Thoracic aorta (tissue), 2 donors: ENCODE measurements at regions not wholly inside any gene's neighbourhood (a gene's known extent, or its start where the extent isn't known, plus 50 kb on each side); places are given as distances from the start of the nearest gene placed in this dataset.

Experiments used
- ATAC-seq: fragments of 150-250 bp; one replicate; pipeline ENCODE4 v1.8.0; 2017; ENCODE audit warnings: low read depth; ENCODE audit not compliant: insufficient number of reproducible peaks, low FRiP score
- DNase-seq: peaks from one replicate; pipeline ENCODE4 v3.0.0-alpha.2; 2020; ENCODE audit warnings: low spot score
- H3K27ac ChIP-seq, 2 donors: fragments of 200-600 bp; sonication (generic); 1 replicate in 1 of 2; 2 replicates in 1 of 2; pipeline ENCODE4 v1.5.1; 2016; ENCODE audit warnings: mild to moderate bottlenecking in 2 of 2, moderate library complexity in 2 of 2
- H3K27me3 ChIP-seq: fragments of 200-600 bp; sonication (generic); replicated peaks from 2 replicates; pipeline ENCODE4 v1.6.0; 2016; ENCODE audit warnings: mild to moderate bottlenecking; ENCODE audit not compliant: insufficient read depth
- H3K36me3 ChIP-seq: fragments of 200-600 bp; sonication (generic); one replicate; pipeline ENCODE4 v1.5.1; 2016
- H3K4me1 ChIP-seq, 2 donors: fragments of 200-600 bp; sonication (generic); 1 replicate in 1 of 2; 2 replicates in 1 of 2; pipeline versions ENCODE4 v1.5.1 to v1.6.0; 2016; ENCODE audit warnings: low read depth in 2 of 2, mild to moderate bottlenecking in 1 of 2; ENCODE audit not compliant: control insufficient read depth in 1 of 2
- H3K4me3 ChIP-seq: fragments of 200-600 bp; sonication (generic); 2 replicates; pipeline ENCODE4 v1.5.1; 2016; ENCODE audit warnings: mild to moderate bottlenecking
- H3K9me3 ChIP-seq: fragments of 200-600 bp; sonication (generic); 2 replicates; pipeline ENCODE4 v1.5.1; 2016
- CTCF ChIP-seq: fragments of 200-600 bp; sonication (generic); IDR thresholded peaks from one replicate; pipeline ENCODE4 v1.5.1; 2019; ENCODE audit warnings: antibody characterized with exemption

DNA sequence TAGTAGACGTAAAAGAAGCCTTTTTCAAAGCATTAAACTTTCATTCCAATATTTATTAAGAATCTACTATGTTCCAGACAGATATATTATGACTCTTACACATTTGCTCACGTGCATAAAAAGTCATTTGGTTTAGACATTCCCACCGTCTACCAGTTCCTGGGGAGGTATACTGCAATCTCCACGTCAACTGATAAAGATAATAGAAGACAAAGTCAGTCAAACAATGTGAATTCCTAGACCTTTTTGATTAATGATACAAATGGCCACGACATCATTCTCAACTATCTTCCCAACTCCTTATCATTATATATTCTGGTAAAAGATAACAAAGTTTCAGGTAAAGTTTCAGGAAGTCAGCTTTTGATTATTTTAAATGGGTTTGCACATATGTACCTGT lies 69.0 kb downstream of the SIPA1L2 start:
- DNase-seq = no peak
- TF ChIP-seq CTCF = no peak
- Histone ChIP-seq H3K27ac (no peak overlapping the region), H3K4me1 (peaks cover 0 to 7% of the 10 kb centered on the region in 2 donors), H3K36me3 (no peaks in the 10 kb centered on the region), H3K27me3 (no peaks in the 10 kb centered on the region), H3K4me3 (no peak overlapping the region), H3K9me3 (no peaks in the 10 kb centered on the region)
- ATAC-seq = no peak

GRCh38 chr1:232558954-232559353 lies 71.0 kb downstream of the SIPA1L2 start:
- H3K9me3 ChIP-seq = no peaks in the 10 kb centered on the region
- no peak overlapping the region for H3K4me3 ChIP-seq
- H3K27ac ChIP-seq = no peak overlapping the region
- TF ChIP-seq CTCF = no peak
- no peaks in the 10 kb centered on the region for H3K36me3 ChIP-seq
- DNase-seq (no peak), ATAC-seq (no peak)
- no peaks in the 10 kb centered on the region for H3K27me3 ChIP-seq
- peaks cover 14 to 21% of the 10 kb centered on the region in 2 donors for H3K4me1 ChIP-seq

DNA sequence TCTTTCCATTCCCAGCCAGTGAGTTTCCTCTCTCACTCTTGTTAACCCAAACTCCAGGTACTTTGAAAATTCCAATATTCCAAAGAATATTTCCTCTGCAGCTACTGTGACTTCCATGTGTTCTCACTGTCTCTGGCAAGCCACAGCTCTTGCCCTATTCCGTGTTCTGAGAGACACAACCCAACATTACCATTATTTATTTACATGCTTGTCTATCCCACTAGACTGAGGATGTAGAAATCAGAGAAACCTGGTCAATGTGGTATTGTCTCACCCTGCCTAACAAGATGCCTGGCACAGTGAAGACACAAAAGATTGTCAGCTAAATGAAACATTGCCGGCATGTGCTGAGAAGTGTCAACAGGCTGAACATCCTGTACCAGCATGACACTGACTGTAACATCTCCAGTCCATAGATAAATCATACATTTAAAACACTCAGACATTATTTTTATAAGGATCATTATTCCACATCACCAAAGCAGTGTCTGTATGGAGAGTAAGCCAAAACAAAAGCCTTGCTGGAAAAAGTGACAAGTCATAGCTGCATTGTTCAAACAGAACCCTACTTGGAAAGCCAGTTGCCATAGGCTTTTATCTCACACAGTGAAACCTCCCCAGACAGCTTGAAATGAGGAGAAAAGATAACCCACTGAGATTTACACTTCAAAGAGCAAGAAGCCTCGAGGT lies 72.3 kb downstream of the SIPA1L2 start:
- Histone ChIP-seq H3K27me3 (no peaks in the 10 kb centered on the region), H3K36me3 (no peaks in the 10 kb centered on the region), H3K4me1 (peaks cover 19 to 34% of the 10 kb centered on the region in 2 donors), H3K9me3 (no peaks in the 10 kb centered on the region), H3K27ac (no peak overlapping the region), H3K4me3 (no peak overlapping the region)
- ATAC-seq (no peak), DNase-seq (no peak)
- TF ChIP-seq CTCF = no peak

- H3K9me3 ChIP-seq = no peaks in the 10 kb centered on the region
- H3K27me3 ChIP-seq = no peaks in the 10 kb centered on the region
- DNase-seq (no peak), ATAC-seq (no peak)
- no peak overlapping the region for H3K4me3 ChIP-seq
- H3K4me1 ChIP-seq = peaks cover 19 to 35% of the 10 kb centered on the region in 2 donors
- no peaks in the 10 kb centered on the region for H3K36me3 ChIP-seq
- H3K27ac ChIP-seq = no peak overlapping the region
- TF ChIP-seq CTCF = no peak
Observed at GRCh38 chr1:232557096-232557495, 72.8 kb downstream of the SIPA1L2 start.

- H3K4me3 ChIP-seq = no peak overlapping the region
Observed at GRCh38 chr1:232556351-232556750, 73.6 kb downstream of the SIPA1L2 start.

More at GRCh38 chr1:232556351-232556750, 73.6 kb downstream of the SIPA1L2 start:
- DNase-seq (no peak), ATAC-seq (no peak)
- peaks cover 19 to 35% of the 10 kb centered on the region in 2 donors for H3K4me1 ChIP-seq
- H3K27ac ChIP-seq = no peak overlapping the region
- H3K9me3 ChIP-seq = no peaks in the 10 kb centered on the region
- no peak for TF ChIP-seq CTCF
- H3K36me3 ChIP-seq = no peaks in the 10 kb centered on the region
- H3K27me3 ChIP-seq = no peaks in the 10 kb centered on the region
